PC-3 (cell line): ENCODE measurements at regions not wholly inside any gene's neighbourhood (a gene's known extent, or its start where the extent isn't known, plus 50 kb on each side); places are given as distances from the start of the nearest gene placed in this dataset.

Experiments
- ATAC-seq: fragments of 200-7000 bp; cut with Tn5 transposase; 2 replicates; pipeline ENCODE4 v1.9.1; 2020; ENCODE audit warnings: mild to moderate bottlenecking, moderate library complexity
- BruUV-seq: library from RNA; stranded (reverse); fragments of 400-500 nt; replicated peaks from 2 replicates; lab custom pipeline; 2021; lab: Mats Ljungman, UMichigan
- CTCF ChIA-PET: fragments of 300-600 bp; sonication (Branson Sonifier 250); formaldehyde crosslinking; loops from one replicate; lab custom pipeline; 2022; ENCODE audit warnings: antibody characterized with exemption; lab: Charles Lee
- POLR2A ChIA-PET: fragments of 300-600 bp; sonication (Branson Sonifier 250); formaldehyde crosslinking; loops from one replicate; lab custom pipeline; 2022; ENCODE audit warnings: antibody characterized with exemption; ENCODE audit not compliant: unreplicated experiment; lab: Charles Lee
- DNase-seq: peaks from one replicate; pipeline ENCODE4 v3.0.0-alpha.2; 2015
- H2AFZ ChIP-seq: fragments of 300-600 bp; sonication (generic); 2 replicates; pipeline ENCODE4 v1.6.0; 2016; ENCODE audit warnings: antibody characterized with exemption, low read length
- H3F3A ChIP-seq: fragments of 300-600 bp; sonication (generic); one replicate; pipeline ENCODE4 v1.6.0; 2017; ENCODE audit warnings: antibody characterized with exemption, low read length, control low read depth, mild to moderate bottlenecking; ENCODE audit not compliant: unreplicated experiment
- H3K27ac ChIP-seq: fragments of 300-600 bp; sonication (generic); 2 replicates; pipeline ENCODE4 v1.5.1; 2016; ENCODE audit warnings: mild to moderate bottlenecking, low read length
- H3K27me3 ChIP-seq: fragments of 300-600 bp; sonication (generic); 2 replicates; pipeline ENCODE4 v1.6.1; 2016; ENCODE audit warnings: low read length, mixed read lengths
- H3K36me3 ChIP-seq: fragments of 300-600 bp; sonication (generic); 2 replicates; pipeline ENCODE4 v1.6.1; 2016; ENCODE audit warnings: low read depth, mixed run types, low read length, mixed read lengths
- H3K4me1 ChIP-seq: fragments of 300-600 bp; sonication (generic); 2 replicates; pipeline ENCODE4 v1.5.1; 2016; ENCODE audit warnings: low read length; ENCODE audit not compliant: insufficient read depth
- H3K4me2 ChIP-seq: fragments of 300-600 bp; sonication (generic); 2 replicates; pipeline ENCODE4 v1.6.0; 2016; ENCODE audit warnings: low read length
- H3K4me3 ChIP-seq: fragments of 300-600 bp; sonication (generic); 2 replicates; pipeline ENCODE4 v1.5.1; 2016; ENCODE audit warnings: mild to moderate bottlenecking, low read length, mixed read lengths
- H3K79me2 ChIP-seq: fragments of 300-600 bp; sonication (generic); 2 replicates; pipeline ENCODE4 v1.6.1; 2017; ENCODE audit warnings: low read length, mixed read lengths
- H3K9ac ChIP-seq: fragments of 300-600 bp; sonication (generic); 2 replicates; pipeline ENCODE4 v1.6.0; 2016; ENCODE audit warnings: mild to moderate bottlenecking, low read length
- H3K9me2 ChIP-seq: fragments of 300-600 bp; sonication (generic); replicated peaks from 2 replicates; pipeline ENCODE4 v1.6.1; 2016; ENCODE audit warnings: mixed run types, low read length, mixed read lengths
- H3K9me3 ChIP-seq: fragments of 300-600 bp; sonication (generic); 2 replicates; pipeline ENCODE4 v1.6.1; 2016; ENCODE audit warnings: low read length, mixed read lengths
- H4K20me1 ChIP-seq: fragments of 300-600 bp; sonication (generic); 2 replicates; pipeline ENCODE4 v1.6.1; 2016; ENCODE audit warnings: low read length, mixed read lengths
- EZH2 ChIP-seq: fragments of 300-600 bp; sonication (generic); IDR thresholded peaks from one replicate; pipeline ENCODE4 v1.6.1; 2017; ENCODE audit warnings: antibody characterized with exemption, mild to moderate bottlenecking, low read length; ENCODE audit not compliant: unreplicated experiment
- EZH2phosphoT487 ChIP-seq: fragments of 300-600 bp; sonication (generic); IDR thresholded peaks from 2 replicates; pipeline ENCODE4 v1.6.1; 2018; ENCODE audit warnings: mild to moderate bottlenecking, antibody characterized with exemption, low read length, borderline replicate concordance
- intact Hi-C: fragments of 100-400 bp; cut with micrococcal nuclease; formaldehyde crosslinking; loops from 2 replicates; pipeline ENCODE4 v1.9.0; 2023
- TF ChIP-seq, protein P1 (sequence below): fragments of 300-600 bp; sonication (generic); conservative IDR thresholded peaks from 2 replicates; pipeline ENCODE4 v1.5.1; 2017; ENCODE audit warnings: antibody characterized with exemption, low read depth, mild to moderate bottlenecking, low read length

- no peaks in the 10 kb centered on the region for H3F3A ChIP-seq
- no peak overlapping the region for H3K27ac ChIP-seq
- no peak overlapping the region for H3K4me3 ChIP-seq
- H4K20me1 ChIP-seq = no peaks in the 10 kb centered on the region
- H3K9me2 ChIP-seq = no peaks in the 10 kb centered on the region
- H3K9ac ChIP-seq = no peak overlapping the region
- no TSS peak for BruUV-seq
- no peak overlapping the region for H2AFZ ChIP-seq
- ATAC-seq (no peak), DNase-seq (no peak)
- ChIA-PET CTCF (interaction anchor here (0.7 kb wide), 1 partner anchor 8 kb away, joined by 4 read pairs; no protein-coding TSS in a partner anchor), POLR2A (no interaction called here)
- H3K4me1 ChIP-seq = no peaks in the 10 kb centered on the region
- H3K4me2 ChIP-seq = no peak overlapping the region
- no peaks in the 10 kb centered on the region for H3K27me3 ChIP-seq
- H3K79me2 ChIP-seq = no peaks in the 10 kb centered on the region
- intact Hi-C loops = no loop called here
- H3K36me3 ChIP-seq = no peaks in the 10 kb centered on the region
- no peaks in the 10 kb centered on the region for H3K9me3 ChIP-seq
- TF ChIP-seq, protein P1, sequence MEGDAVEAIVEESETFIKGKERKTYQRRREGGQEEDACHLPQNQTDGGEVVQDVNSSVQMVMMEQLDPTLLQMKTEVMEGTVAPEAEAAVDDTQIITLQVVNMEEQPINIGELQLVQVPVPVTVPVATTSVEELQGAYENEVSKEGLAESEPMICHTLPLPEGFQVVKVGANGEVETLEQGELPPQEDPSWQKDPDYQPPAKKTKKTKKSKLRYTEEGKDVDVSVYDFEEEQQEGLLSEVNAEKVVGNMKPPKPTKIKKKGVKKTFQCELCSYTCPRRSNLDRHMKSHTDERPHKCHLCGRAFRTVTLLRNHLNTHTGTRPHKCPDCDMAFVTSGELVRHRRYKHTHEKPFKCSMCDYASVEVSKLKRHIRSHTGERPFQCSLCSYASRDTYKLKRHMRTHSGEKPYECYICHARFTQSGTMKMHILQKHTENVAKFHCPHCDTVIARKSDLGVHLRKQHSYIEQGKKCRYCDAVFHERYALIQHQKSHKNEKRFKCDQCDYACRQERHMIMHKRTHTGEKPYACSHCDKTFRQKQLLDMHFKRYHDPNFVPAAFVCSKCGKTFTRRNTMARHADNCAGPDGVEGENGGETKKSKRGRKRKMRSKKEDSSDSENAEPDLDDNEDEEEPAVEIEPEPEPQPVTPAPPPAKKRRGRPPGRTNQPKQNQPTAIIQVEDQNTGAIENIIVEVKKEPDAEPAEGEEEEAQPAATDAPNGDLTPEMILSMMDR = no peak
- TF ChIP-seq EZH2 (no peak), EZH2phosphoT487 (no peak)
These were observed 295.8 kb downstream of the COG6 start for GRCh38 chr13:39951301-39951700.

DNA sequence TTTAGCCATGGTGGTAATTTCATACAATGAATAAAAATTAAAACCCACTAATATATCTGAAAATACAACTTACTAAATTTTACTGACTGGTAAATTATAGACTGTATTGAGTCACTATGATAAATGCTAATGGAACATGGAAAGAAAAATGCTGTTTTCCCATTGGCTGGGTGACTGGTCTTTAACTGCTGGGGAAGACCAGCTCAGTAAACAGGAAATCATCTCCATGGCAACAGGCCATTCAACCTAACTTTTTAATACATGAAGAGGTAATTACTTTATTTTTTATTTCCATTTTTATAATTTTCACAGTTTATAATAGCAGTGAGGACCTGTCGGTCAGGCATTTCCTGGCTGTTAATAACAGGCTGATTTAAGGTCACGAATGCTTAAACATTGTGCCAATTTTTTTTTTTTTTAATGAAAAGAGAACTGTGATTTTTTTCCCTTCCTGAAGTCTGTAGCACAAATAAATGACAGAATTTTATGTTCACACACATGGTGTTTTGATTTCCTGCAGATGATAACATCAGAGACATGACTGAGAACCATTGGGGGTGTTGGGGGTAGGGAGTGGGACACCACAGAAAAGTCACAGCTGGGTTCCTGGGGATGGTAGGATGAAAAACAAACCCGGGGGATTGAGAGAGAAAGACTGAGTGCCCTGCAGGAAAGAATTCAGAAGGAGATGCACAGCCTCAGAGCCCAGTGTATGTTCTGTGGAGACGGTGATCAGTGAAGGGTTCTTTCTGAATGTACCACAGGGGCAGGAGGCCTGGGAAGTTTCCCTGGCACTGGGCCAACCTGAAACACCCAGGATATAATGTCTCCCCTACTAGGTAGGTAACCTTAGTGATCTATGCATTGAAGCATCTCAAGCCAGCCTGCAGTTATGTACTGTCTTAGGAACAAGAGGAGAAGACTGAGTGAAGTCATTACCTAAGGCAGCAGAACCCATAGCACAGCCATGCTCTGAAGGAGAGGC, 297.1 kb downstream of the COG6 start:
- no peak overlapping the region for H3K27ac ChIP-seq
- CTCF ChIA-PET = no interaction called here
- H3K27me3 ChIP-seq = no peaks in the 10 kb centered on the region
- DNase-seq (no peak), ATAC-seq (no peak)
- H3K9me2 ChIP-seq = no peaks in the 10 kb centered on the region
- no peak overlapping the region for H2AFZ ChIP-seq
- TF ChIP-seq EZH2 (no peak), EZH2phosphoT487 (no peak)
- TF ChIP-seq, protein P1 = no peak
- no peaks in the 10 kb centered on the region for H4K20me1 ChIP-seq
- H3K4me2 ChIP-seq = no peak overlapping the region
- H3K4me1 ChIP-seq = no peaks in the 10 kb centered on the region
- intact Hi-C loops = no loop called here
- no peaks in the 10 kb centered on the region for H3K79me2 ChIP-seq
- no peak overlapping the region for H3K9ac ChIP-seq
- POLR2A ChIA-PET = no interaction called here
- no peaks in the 10 kb centered on the region for H3K9me3 ChIP-seq
- BruUV-seq = no TSS peak
- H3K4me3 ChIP-seq = no peak overlapping the region
- no peaks in the 10 kb centered on the region for H3K36me3 ChIP-seq
- H3F3A ChIP-seq = no peaks in the 10 kb centered on the region

- no TSS peak for BruUV-seq
- no peak for ATAC-seq
These were observed 299.0 kb downstream of the COG6 start for GRCh38 chr13:39954476-39954875.

More at GRCh38 chr13:39954476-39954875, 299.0 kb downstream of the COG6 start:
- ChIA-PET CTCF (interaction anchor here (0.7 kb wide), 1 partner anchor 12 kb away, joined by 3 read pairs; no protein-coding TSS in a partner anchor), POLR2A (no interaction called here)
- Histone ChIP-seq H3K9me3 (no peaks in the 10 kb centered on the region), H3K36me3 (no peaks in the 10 kb centered on the region), H3K27ac (no peak overlapping the region), H3K27me3 (no peaks in the 10 kb centered on the region), H3K4me3 (no peak overlapping the region), H3K9ac (no peak overlapping the region), H3K4me1 (no peaks in the 10 kb centered on the region), H2AFZ (no peak overlapping the region), H4K20me1 (no peaks in the 10 kb centered on the region), H3K9me2 (no peaks in the 10 kb centered on the region), H3F3A (no peaks in the 10 kb centered on the region), H3K79me2 (no peaks in the 10 kb centered on the region), H3K4me2 (no peak overlapping the region)
- no peak for DNase-seq
- intact Hi-C loops = no loop called here
- TF ChIP-seq EZH2 = no peak
- no peak for TF ChIP-seq EZH2phosphoT487
- TF ChIP-seq, protein P1 = no peak
